OCI-LY7 (cell line): ENCODE measurements at regions not wholly inside any gene's neighbourhood (a gene's known extent, or its start where the extent isn't known, plus 50 kb on each side); places are given as distances from the start of the nearest gene placed in this dataset.
"Not testable (repeated sequence)": the region's sequence is repeated elsewhere in the genome, so short reads cannot be mapped to it uniquely, and the experiment has no call there.

Source experiments
- CTCF ChIP-seq: fragments of 200-600 bp; sonication (generic); conservative IDR thresholded peaks from 2 replicates; pipeline ENCODE4 v1.5.1; 2014; ENCODE audit warnings: mild to moderate bottlenecking, antibody characterized with exemption, low read length, moderate library complexity, mixed read lengths
- EZH2phosphoT487 ChIP-seq: fragments of 200-600 bp; sonication (generic); IDR thresholded peaks from 2 replicates; pipeline ENCODE4 v1.6.1; 2018; ENCODE audit warnings: low read depth, borderline replicate concordance, mild to moderate bottlenecking, mixed run types, antibody characterized with exemption, low read length, moderate library complexity, mixed read lengths

DNA sequence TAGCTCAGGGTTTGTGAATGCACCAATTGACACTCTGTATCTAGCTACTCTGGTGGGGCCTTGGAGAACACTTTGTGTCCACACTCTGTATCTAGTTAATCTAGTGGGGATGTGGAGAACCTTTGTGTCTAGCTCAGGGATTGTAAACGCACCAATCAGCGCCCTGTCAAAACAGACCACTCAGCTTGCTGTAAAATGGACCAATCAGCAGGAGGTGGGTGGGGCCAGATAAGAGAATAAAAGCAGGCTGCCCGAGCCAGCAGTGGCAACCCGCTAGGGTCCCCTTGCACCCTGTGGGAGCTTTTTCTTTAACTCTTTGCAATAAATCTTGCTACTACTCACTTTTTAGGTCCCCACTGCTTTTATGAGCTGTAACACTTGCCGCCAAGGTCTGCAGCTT, 115.6 kb upstream of the MBNL1 start:
- TF ChIP-seq CTCF, EZH2phosphoT487: not testable (repeated sequence)
